Suprapubic skin (tissue), 4 donors: ENCODE measurements at regions not wholly inside any gene's neighbourhood (a gene's known extent, or its start where the extent isn't known, plus 50 kb on each side); places are given as distances from the start of the nearest gene placed in this dataset.
"Not testable (repeated sequence)": the region's sequence is repeated elsewhere in the genome, so short reads cannot be mapped to it uniquely, and the experiment has no call there.

Experiments used
- DNase-seq, 2 donors: peaks; one replicate each; pipeline ENCODE4 v3.0.0-alpha.2; 2019; ENCODE audit warnings: low spot score in 2 of 2
- H3K27ac ChIP-seq: fragments of 200-600 bp; sonication (generic); one replicate; pipeline ENCODE4 v1.5.1; 2019
- H3K27me3 ChIP-seq: fragments of 200-600 bp; sonication (generic); one replicate; pipeline ENCODE4 v1.5.1; 2019
- H3K36me3 ChIP-seq: fragments of 200-600 bp; sonication (generic); one replicate; pipeline ENCODE4 v1.5.1; 2019
- H3K4me1 ChIP-seq: fragments of 200-600 bp; sonication (generic); one replicate; pipeline ENCODE4 v1.5.1; 2019
- H3K4me3 ChIP-seq: fragments of 200-600 bp; sonication (generic); one replicate; pipeline ENCODE4 v1.5.1; 2019; ENCODE audit warnings: mild to moderate bottlenecking
- H3K9me3 ChIP-seq: fragments of 200-600 bp; sonication (generic); one replicate; pipeline ENCODE4 v1.5.1; 2019
- CTCF ChIP-seq, 2 donors: fragments of 200-600 bp in 1 of 2; fragments of 450-650 bp in 1 of 2; sonication (generic) in 1 of 2; IDR thresholded peaks; one replicate each; pipeline ENCODE4 v1.5.1; 2016 to 2019; ENCODE audit warnings: antibody characterized with exemption in 2 of 2, mild to moderate bottlenecking in 1 of 2, moderate library complexity in 1 of 2
- EP300 ChIP-seq: sonication (generic); formaldehyde crosslinking; IDR thresholded peaks from one replicate; pipeline ENCODE4 v1.6.1; 2017; ENCODE audit warnings: antibody characterized with exemption
- POLR2A ChIP-seq, 2 donors: fragments of 450-650 bp; IDR thresholded peaks; one replicate each; pipeline ENCODE4 v1.6.1; 2017; ENCODE audit warnings: antibody characterized with exemption in 2 of 2, mild to moderate bottlenecking in 2 of 2, moderate library complexity in 2 of 2
- POLR2AphosphoS5 ChIP-seq, 3 donors: sonication (generic); formaldehyde crosslinking; IDR thresholded peaks; one replicate each; pipeline ENCODE4 v1.6.1; 2017; ENCODE audit warnings: antibody characterized with exemption in 3 of 3
- WGBS: methylation state at CpG from one replicate; pipeline ENCODE4 v1.1.5; 2018; 5-methylcytosine and 5-hydroxymethylcytosine counted together

- no peaks in the 10 kb centered on the region for H3K27me3 ChIP-seq
- no peaks in the 10 kb centered on the region for H3K4me1 ChIP-seq
- no peaks in the 10 kb centered on the region for H3K9me3 ChIP-seq
- H3K27ac ChIP-seq = no peak overlapping the region
- TF ChIP-seq CTCF (IDR thresholded peaks at IDR 0.05) (no peak), POLR2AphosphoS5 (IDR thresholded peaks at IDR 0.05) (no peak)
- DNase-seq = no peak
- WGBS = 62% methylated on average over 5 of the region's 5 CpGs
- no peak overlapping the region for H3K4me3 ChIP-seq
- H3K36me3 ChIP-seq = no peaks in the 10 kb centered on the region
Observed at GRCh38 chr13:21884299-21884909, 213.5 kb downstream of the FGF9 start.

- Histone ChIP-seq H3K27ac (no peak overlapping the region), H3K4me3 (no peak overlapping the region), H3K36me3 (no peaks in the 10 kb centered on the region), H3K4me1 (no peaks in the 10 kb centered on the region), H3K9me3 (no peaks in the 10 kb centered on the region), H3K27me3 (no peaks in the 10 kb centered on the region)
- WGBS = 82% methylated on average over 9 of the region's 9 CpGs
- no peak for DNase-seq
- no peak for TF ChIP-seq EP300
- TF ChIP-seq POLR2AphosphoS5 (IDR thresholded peaks at IDR 0.05) = no peak
- TF ChIP-seq CTCF (IDR thresholded peaks at IDR 0.05) = no peak
- no peak for TF ChIP-seq POLR2A (IDR thresholded peaks at IDR 0.05)
Observed at GRCh38 chr13:21884965-21885567, 214.2 kb downstream of the FGF9 start.

- no peaks in the 10 kb centered on the region for H3K27me3 ChIP-seq
- H3K9me3 ChIP-seq = no peaks in the 10 kb centered on the region
- H3K36me3 ChIP-seq = no peaks in the 10 kb centered on the region
- 92% methylated on average over 12 of the region's 12 CpGs for WGBS
- no peak for DNase-seq
- no peak for TF ChIP-seq CTCF (IDR thresholded peaks at IDR 0.05)
- TF ChIP-seq EP300 = no peak
- TF ChIP-seq POLR2A (IDR thresholded peaks at IDR 0.05) = no peak
- H3K27ac ChIP-seq = no peak overlapping the region
- H3K4me3 ChIP-seq = no peak overlapping the region
- no peaks in the 10 kb centered on the region for H3K4me1 ChIP-seq
Observed at GRCh38 chr13:21885714-21886224, 214.9 kb downstream of the FGF9 start.

- H3K9me3 ChIP-seq = no peaks in the 10 kb centered on the region
- 49% methylated on average over 5 of the region's 5 CpGs for WGBS
- TF ChIP-seq POLR2A (IDR thresholded peaks at IDR 0.05) = no peak
- TF ChIP-seq POLR2AphosphoS5 (IDR thresholded peaks at IDR 0.05) = no peak
- TF ChIP-seq CTCF (IDR thresholded peaks at IDR 0.05) = no peak
- no peak for TF ChIP-seq EP300
- H3K27ac ChIP-seq = no peak overlapping the region
- H3K4me3 ChIP-seq = no peak overlapping the region
- DNase-seq = no peak
- no peaks in the 10 kb centered on the region for H3K4me1 ChIP-seq
- H3K36me3 ChIP-seq = no peaks in the 10 kb centered on the region
- no peaks in the 10 kb centered on the region for H3K27me3 ChIP-seq
Observed at GRCh38 chr13:21889651-21890050, 218.8 kb downstream of the FGF9 start.

GRCh38 chr13:21890220-21890619 lies 219.3 kb downstream of the FGF9 start:
- not testable (repeated sequence) for H3K9me3 ChIP-seq, H3K4me1 ChIP-seq, H3K4me3 ChIP-seq, DNase-seq, H3K27me3 ChIP-seq, H3K36me3 ChIP-seq, H3K27ac ChIP-seq

- H3K27me3 ChIP-seq = no peaks in the 10 kb centered on the region
- DNase-seq = no peak
- TF ChIP-seq POLR2AphosphoS5 (IDR thresholded peaks at IDR 0.05) (no peak), EP300 (no peak), POLR2A (IDR thresholded peaks at IDR 0.05) (no peak), CTCF (IDR thresholded peaks at IDR 0.05) (no peak)
- peaks cover 3% of the 10 kb centered on the region for H3K4me1 ChIP-seq
- no peak overlapping the region for H3K4me3 ChIP-seq
- H3K9me3 ChIP-seq = no peaks in the 10 kb centered on the region
- H3K36me3 ChIP-seq = no peaks in the 10 kb centered on the region
- H3K27ac ChIP-seq = no peak overlapping the region
- 86% methylated on average over 10 of the region's 10 CpGs for WGBS
Observed at GRCh38 chr13:21894091-21894490, 223.2 kb downstream of the FGF9 start.
